ENCODE measurements at regions not wholly inside any gene's neighbourhood (a gene's known extent, or its start where the extent isn't known, plus 50 kb on each side); places are given as distances from the start of the nearest gene placed in this dataset.

DNA sequence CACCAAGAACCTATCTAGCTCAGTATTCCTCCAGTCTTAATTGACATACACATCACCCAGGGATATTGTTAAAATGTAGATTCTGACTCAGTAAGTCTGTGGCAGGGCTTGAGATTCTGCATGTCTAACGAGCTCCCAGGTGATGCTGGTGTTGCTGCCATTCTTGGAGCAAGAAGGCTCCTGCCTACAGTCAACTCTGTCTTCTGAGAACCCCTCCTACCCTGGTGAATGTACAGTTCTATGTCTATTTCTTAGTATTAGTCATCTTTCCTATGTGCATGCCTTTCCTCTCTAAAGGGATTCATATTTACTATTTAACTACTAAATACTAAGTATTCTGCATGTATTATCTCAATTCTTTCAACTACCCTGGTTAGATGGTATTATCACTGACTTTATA lies 268.7 kb downstream of the EDEM1 start:
- Histone ChIP-seq H3K27me3 (no peaks in the 10 kb centered on the region), H3K36me3 (no peaks in the 10 kb centered on the region), H3K9me3 (no peaks in the 10 kb centered on the region), H3K4me3 (ENCODE audit: low read depth, low read length) (no peak overlapping the region), H3K4me1 (no peaks in the 10 kb centered on the region)
- DNase-seq: no peak
- TF ChIP-seq, protein P1, sequence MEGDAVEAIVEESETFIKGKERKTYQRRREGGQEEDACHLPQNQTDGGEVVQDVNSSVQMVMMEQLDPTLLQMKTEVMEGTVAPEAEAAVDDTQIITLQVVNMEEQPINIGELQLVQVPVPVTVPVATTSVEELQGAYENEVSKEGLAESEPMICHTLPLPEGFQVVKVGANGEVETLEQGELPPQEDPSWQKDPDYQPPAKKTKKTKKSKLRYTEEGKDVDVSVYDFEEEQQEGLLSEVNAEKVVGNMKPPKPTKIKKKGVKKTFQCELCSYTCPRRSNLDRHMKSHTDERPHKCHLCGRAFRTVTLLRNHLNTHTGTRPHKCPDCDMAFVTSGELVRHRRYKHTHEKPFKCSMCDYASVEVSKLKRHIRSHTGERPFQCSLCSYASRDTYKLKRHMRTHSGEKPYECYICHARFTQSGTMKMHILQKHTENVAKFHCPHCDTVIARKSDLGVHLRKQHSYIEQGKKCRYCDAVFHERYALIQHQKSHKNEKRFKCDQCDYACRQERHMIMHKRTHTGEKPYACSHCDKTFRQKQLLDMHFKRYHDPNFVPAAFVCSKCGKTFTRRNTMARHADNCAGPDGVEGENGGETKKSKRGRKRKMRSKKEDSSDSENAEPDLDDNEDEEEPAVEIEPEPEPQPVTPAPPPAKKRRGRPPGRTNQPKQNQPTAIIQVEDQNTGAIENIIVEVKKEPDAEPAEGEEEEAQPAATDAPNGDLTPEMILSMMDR (IDR thresholded peaks at IDR 0.05; ENCODE audit: low read depth, low read length): no peak

- Histone ChIP-seq H3K9me3 (no peaks in the 10 kb centered on the region), H3K27me3 (no peaks in the 10 kb centered on the region), H3K36me3 (no peaks in the 10 kb centered on the region), H3K4me3 (ENCODE audit: low read depth, low read length) (no peak overlapping the region), H3K4me1 (no peaks in the 10 kb centered on the region)
- DNase-seq: no peak
- TF ChIP-seq, protein P1 (IDR thresholded peaks at IDR 0.05; ENCODE audit: low read depth, low read length): no peak
Observed at GRCh38 chr3:5458526-5458925, 271.0 kb downstream of the EDEM1 start.

DNA sequence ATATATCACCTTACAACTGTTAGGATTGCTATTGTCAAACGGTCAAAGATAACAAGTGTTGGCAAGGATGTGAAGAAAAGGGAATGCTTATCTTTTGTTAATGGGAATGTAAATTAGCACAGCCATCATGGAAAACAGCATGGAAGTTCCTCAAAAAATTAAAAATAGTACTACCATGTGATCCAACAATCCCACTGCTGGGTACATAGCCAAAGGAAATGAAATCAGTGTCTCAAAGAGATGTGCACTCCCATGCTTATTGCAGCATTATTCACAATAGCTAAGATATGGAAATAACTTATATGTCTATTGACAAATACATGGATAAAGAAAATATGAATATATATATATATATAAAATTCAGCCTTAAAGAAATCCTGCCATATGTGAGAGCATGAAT lies 274.6 kb downstream of the EDEM1 start:
- no peak for DNase-seq
- Histone ChIP-seq H3K36me3 (no peaks in the 10 kb centered on the region), H3K9me3 (no peaks in the 10 kb centered on the region), H3K4me3 (ENCODE audit: low read depth, low read length) (no peak overlapping the region), H3K4me1 (no peaks in the 10 kb centered on the region), H3K27me3 (no peaks in the 10 kb centered on the region)
- TF ChIP-seq, protein P1 (IDR thresholded peaks at IDR 0.05; ENCODE audit: low read depth, low read length): no peak

DNA sequence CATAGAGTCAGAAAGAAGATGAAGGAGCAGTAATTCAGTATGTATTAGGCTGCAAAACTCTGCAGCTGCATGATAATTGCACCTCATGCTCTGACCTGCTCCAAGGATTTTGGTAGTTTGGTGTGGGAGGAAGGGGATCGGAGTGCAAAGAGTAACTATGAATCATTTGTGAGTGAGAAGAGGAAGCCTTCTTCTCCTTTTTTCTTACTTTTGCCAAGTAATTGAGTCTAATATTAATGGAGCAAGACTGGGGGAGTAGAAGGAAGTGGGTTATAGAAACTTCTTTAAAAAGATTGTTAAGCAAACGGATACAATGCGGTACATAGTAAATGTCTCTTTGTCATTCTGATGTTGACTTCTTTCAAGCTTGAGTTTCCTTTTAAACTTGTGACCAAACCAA lies 276.5 kb downstream of the EDEM1 start:
- Histone ChIP-seq H3K4me1 (no peaks in the 10 kb centered on the region), H3K9me3 (no peaks in the 10 kb centered on the region), H3K27me3 (no peaks in the 10 kb centered on the region), H3K4me3 (ENCODE audit: low read depth, low read length) (no peak overlapping the region), H3K36me3 (no peaks in the 10 kb centered on the region)
- DNase-seq: no peak
- TF ChIP-seq, protein P1 (IDR thresholded peaks at IDR 0.05; ENCODE audit: low read depth, low read length): no peak

GRCh38 chr3:5464649-5465048 lies 277.1 kb downstream of the EDEM1 start:
- no peaks in the 10 kb centered on the region for H3K9me3 ChIP-seq
- H3K4me3 ChIP-seq (ENCODE audit: low read depth, low read length): no peak overlapping the region
- no peaks in the 10 kb centered on the region for H3K27me3 ChIP-seq
- no peaks in the 10 kb centered on the region for H3K4me1 ChIP-seq
- no peak for DNase-seq
- no peaks in the 10 kb centered on the region for H3K36me3 ChIP-seq
- TF ChIP-seq, protein P1 (IDR thresholded peaks at IDR 0.05; ENCODE audit: low read depth, low read length): no peak

DNA sequence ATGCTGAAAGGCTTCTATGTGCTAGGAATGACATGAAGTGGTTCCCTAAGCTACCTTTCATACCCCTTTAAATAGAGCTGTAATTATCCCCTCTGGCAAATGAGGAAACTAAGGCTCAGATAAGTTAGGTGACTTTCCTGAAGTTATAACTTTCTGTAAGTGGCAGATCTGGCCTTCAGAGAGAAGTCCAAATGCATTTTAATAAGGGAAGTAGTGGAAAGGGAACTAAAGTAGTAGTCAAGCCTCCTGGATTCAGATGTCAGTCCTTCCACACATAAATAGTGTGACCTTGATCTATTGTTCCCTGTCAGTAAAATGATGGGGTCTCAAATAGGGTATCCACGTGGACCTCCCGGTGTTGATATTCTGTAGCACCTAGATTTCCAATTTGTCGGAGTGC lies 277.7 kb downstream of the EDEM1 start:
- DNase-seq: no peak
- Histone ChIP-seq H3K27me3 (no peaks in the 10 kb centered on the region), H3K4me1 (no peaks in the 10 kb centered on the region), H3K9me3 (no peaks in the 10 kb centered on the region), H3K4me3 (ENCODE audit: low read depth, low read length) (no peak overlapping the region), H3K36me3 (no peaks in the 10 kb centered on the region)
- TF ChIP-seq, protein P1 (IDR thresholded peaks at IDR 0.05; ENCODE audit: low read depth, low read length): no peak
